ENCODE measurements at regions not wholly inside any gene's neighbourhood (a gene's known extent, or its start where the extent isn't known, plus 50 kb on each side); places are given as distances from the start of the nearest gene placed in this dataset.

- Mint-ChIP-seq H3K27me3 (peaks cover 46 to 74% of the 10 kb centered on the region in 2 donors), H3K4me1 (peaks cover 6 to 10% (median 7%) of the 10 kb centered on the region in 3 donors), H3K4me3 (no peak overlapping the region), H3K27ac (peak overlapping the region in 1 of 8 donors; percentile 35), H3K9me3 (no peaks in the 10 kb centered on the region), H3K36me3 (no peaks in the 10 kb centered on the region)
- Histone ChIP-seq H3K9me3 (ENCODE audit: low read length) (no peaks in the 10 kb centered on the region), H3K4me1 (ENCODE audit: insufficient read depth, low read length) (no peaks in the 10 kb centered on the region), H3K27me3 (ENCODE audit: insufficient read depth, low read length, poor library complexity, severe bottlenecking) (peaks cover 19% of the 10 kb centered on the region), H3K4me3 (ENCODE audit: low read length) (no peak overlapping the region), H3K27ac (ENCODE audit: low read depth, low read length) (no peak overlapping the region), H3K36me3 (ENCODE audit: insufficient read depth, low read length) (no peaks in the 10 kb centered on the region)
- CTCF ChIA-PET = no interaction called here
- POLR2A ChIA-PET = no interaction called here
- DNase-seq = no peak
Observed at GRCh38 chr6:41466437-41466990, 79.7 kb upstream of the FOXP4 start.

- ChIA-PET CTCF (no interaction called here), POLR2A (no interaction called here)
- peaks cover 48 to 78% of the 10 kb centered on the region in 2 donors for H3K27me3 Mint-ChIP-seq
- Histone ChIP-seq H3K4me3 (ENCODE audit: low read length) (no peak overlapping the region), H3K36me3 (ENCODE audit: insufficient read depth, low read length) (no peaks in the 10 kb centered on the region), H3K27me3 (ENCODE audit: insufficient read depth, low read length, poor library complexity, severe bottlenecking) (peaks cover 19% of the 10 kb centered on the region), H3K27ac (ENCODE audit: low read depth, low read length) (no peak overlapping the region), H3K9me3 (ENCODE audit: low read length) (no peaks in the 10 kb centered on the region), H3K4me1 (ENCODE audit: insufficient read depth, low read length) (no peaks in the 10 kb centered on the region)
- H3K36me3 Mint-ChIP-seq = no peaks in the 10 kb centered on the region
- no peak overlapping the region for H3K4me3 Mint-ChIP-seq
- no peak overlapping the region for H3K27ac Mint-ChIP-seq
- H3K9me3 Mint-ChIP-seq = no peaks in the 10 kb centered on the region
- H3K4me1 Mint-ChIP-seq = peaks cover 6 to 10% (median 7%) of the 10 kb centered on the region in 3 donors
- no peak for DNase-seq
Observed at GRCh38 chr6:41467061-41467460, 79.1 kb upstream of the FOXP4 start.

DNA sequence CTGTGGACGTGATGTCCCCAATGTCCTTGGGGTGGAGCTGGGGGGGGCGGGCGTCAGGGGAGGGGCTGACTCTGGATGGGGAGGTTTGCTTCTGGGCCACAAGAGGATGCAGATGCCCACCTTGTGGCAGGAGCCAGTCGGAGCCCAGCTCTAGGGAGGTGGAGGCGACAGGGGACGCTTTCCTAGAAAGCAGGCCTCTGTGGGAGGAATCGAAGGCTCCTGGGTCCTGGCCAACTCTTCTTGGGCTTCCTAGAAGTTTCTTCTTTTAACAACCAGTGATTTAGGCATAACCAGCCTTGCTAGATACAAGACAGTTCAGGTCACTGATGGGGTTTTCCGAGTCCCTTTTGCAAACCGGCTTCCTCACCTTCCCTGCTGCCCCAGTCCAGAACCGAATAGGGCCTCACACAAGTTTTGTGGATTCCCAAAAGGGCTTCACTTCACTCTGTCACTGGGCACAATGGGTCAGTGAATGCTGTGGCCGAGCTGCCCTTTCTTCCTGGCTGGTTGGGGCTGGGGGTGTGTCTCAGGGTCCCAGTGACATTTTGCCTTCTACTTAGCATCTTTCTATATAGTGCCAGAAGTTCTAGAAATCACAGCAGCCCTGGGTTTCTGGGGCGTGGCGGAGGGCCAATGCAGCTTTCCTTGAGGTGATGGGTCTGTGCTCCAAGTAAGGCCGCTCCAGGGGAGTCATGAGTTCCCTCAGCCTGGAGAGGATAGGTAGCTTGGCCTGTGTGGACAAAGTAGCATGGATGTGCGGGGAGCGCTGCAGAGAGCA lies 78.4 kb upstream of the FOXP4 start:
- POLR2A ChIA-PET = no interaction called here

GRCh38 chr6:41469156-41470028 lies 76.8 kb upstream of the FOXP4 start:
- Histone ChIP-seq H3K36me3 (ENCODE audit: insufficient read depth, low read length) (no peaks in the 10 kb centered on the region), H3K4me1 (ENCODE audit: insufficient read depth, low read length) (no peaks in the 10 kb centered on the region), H3K27me3 (ENCODE audit: insufficient read depth, low read length, poor library complexity, severe bottlenecking) (peaks cover 19% of the 10 kb centered on the region), H3K4me3 (ENCODE audit: low read length) (no peak overlapping the region), H3K9me3 (ENCODE audit: low read length) (no peaks in the 10 kb centered on the region), H3K27ac (ENCODE audit: low read depth, low read length) (no peak overlapping the region)
- H3K4me1 Mint-ChIP-seq = peaks cover 6 to 10% (median 7%) of the 10 kb centered on the region in 3 donors
- DNase-seq = no peak
- CTCF ChIA-PET = interaction anchor here (2.0 kb wide), 1 partner anchor 9 kb away, joined by 5 read pairs; no protein-coding TSS in a partner anchor
- POLR2A ChIA-PET = no interaction called here
- H3K27ac Mint-ChIP-seq = peak overlapping the region in 3 of 8 donors; percentile 5 to 77 (median 18)
- H3K4me3 Mint-ChIP-seq = peak overlapping the region; percentile 46 to 91 (median 72)
- no peaks in the 10 kb centered on the region for H3K36me3 Mint-ChIP-seq
- peaks cover 45 to 76% of the 10 kb centered on the region in 2 donors for H3K27me3 Mint-ChIP-seq
- H3K9me3 Mint-ChIP-seq = no peaks in the 10 kb centered on the region

More for the DNA sequence above, 78.4 kb upstream of the FOXP4 start:
- no peak for DNase-seq
- Mint-ChIP-seq H3K4me1 (peaks cover 6 to 10% (median 7%) of the 10 kb centered on the region in 3 donors), H3K4me3 (peak overlapping the region in 1 of 7 donors; percentile 27), H3K27me3 (peaks cover 51 to 85% of the 10 kb centered on the region in 2 donors), H3K27ac (no peak overlapping the region), H3K9me3 (no peaks in the 10 kb centered on the region), H3K36me3 (no peaks in the 10 kb centered on the region)
- Histone ChIP-seq H3K27me3 (ENCODE audit: insufficient read depth, low read length, poor library complexity, severe bottlenecking) (peaks cover 19% of the 10 kb centered on the region), H3K4me3 (ENCODE audit: low read length) (no peak overlapping the region), H3K9me3 (ENCODE audit: low read length) (no peaks in the 10 kb centered on the region), H3K27ac (ENCODE audit: low read depth, low read length) (no peak overlapping the region), H3K36me3 (ENCODE audit: insufficient read depth, low read length) (no peaks in the 10 kb centered on the region), H3K4me1 (ENCODE audit: insufficient read depth, low read length) (no peaks in the 10 kb centered on the region)
- CTCF ChIA-PET = no interaction called here

GRCh38 chr6:41470029-41470330 lies 76.2 kb upstream of the FOXP4 start:
- H3K27me3 ChIP-seq (ENCODE audit: insufficient read depth, low read length, poor library complexity, severe bottlenecking) = peaks cover 19% of the 10 kb centered on the region
- Mint-ChIP-seq H3K36me3 (no peaks in the 10 kb centered on the region), H3K4me3 (peak overlapping the region; percentile 46 to 91 (median 72)), H3K4me1 (peaks cover 6 to 10% (median 7%) of the 10 kb centered on the region in 3 donors), H3K9me3 (no peaks in the 10 kb centered on the region), H3K27ac (peak overlapping the region in 2 of 8 donors; percentile 5 to 74), H3K27me3 (peaks cover 42 to 75% of the 10 kb centered on the region in 2 donors)
- CTCF ChIA-PET = interaction anchor here (0.7 to 2.0 kb wide), 2 partner anchors 10 to 12 kb away, joined by 3 to 5 read pairs; no protein-coding TSS in a partner anchor
- POLR2A ChIA-PET = no interaction called here
- no peak overlapping the region for H3K4me3 ChIP-seq (ENCODE audit: low read length)
- DNase-seq = peak in 1 of 5 donors; percentile 16
- H3K4me1 ChIP-seq (ENCODE audit: insufficient read depth, low read length) = no peaks in the 10 kb centered on the region
- H3K36me3 ChIP-seq (ENCODE audit: insufficient read depth, low read length) = no peaks in the 10 kb centered on the region
- no peaks in the 10 kb centered on the region for H3K9me3 ChIP-seq (ENCODE audit: low read length)
- no peak overlapping the region for H3K27ac ChIP-seq (ENCODE audit: low read depth, low read length)

GRCh38 chr6:41470331-41471063 lies 75.7 kb upstream of the FOXP4 start:
- Histone ChIP-seq H3K9me3 (ENCODE audit: low read length) (no peaks in the 10 kb centered on the region), H3K27me3 (ENCODE audit: insufficient read depth, low read length, poor library complexity, severe bottlenecking) (peaks cover 19% of the 10 kb centered on the region), H3K27ac (ENCODE audit: low read depth, low read length) (no peak overlapping the region), H3K4me1 (ENCODE audit: insufficient read depth, low read length) (no peaks in the 10 kb centered on the region), H3K36me3 (ENCODE audit: insufficient read depth, low read length) (no peaks in the 10 kb centered on the region), H3K4me3 (ENCODE audit: low read length) (no peak overlapping the region)
- ChIA-PET POLR2A (no interaction called here), CTCF (interaction anchor here (0.7 to 2.0 kb wide), 2 partner anchors 11 to 12 kb away, joined by 3 to 5 read pairs; no protein-coding TSS in a partner anchor)
- Mint-ChIP-seq H3K9me3 (no peaks in the 10 kb centered on the region), H3K4me3 (peak overlapping the region; percentile 11 to 91 (median 61)), H3K27ac (peak overlapping the region in 1 of 8 donors; percentile 74), H3K36me3 (no peaks in the 10 kb centered on the region), H3K4me1 (peaks cover 6 to 10% (median 7%) of the 10 kb centered on the region in 3 donors), H3K27me3 (peaks cover 39 to 75% of the 10 kb centered on the region in 2 donors)
- DNase-seq = no peak

GRCh38 chr6:41471064-41471895 lies 74.9 kb upstream of the FOXP4 start:
- Mint-ChIP-seq H3K4me1 (peaks cover 6 to 10% (median 7%) of the 10 kb centered on the region in 3 donors), H3K4me3 (peak overlapping the region in 3 of 7 donors; percentile 11 to 23 (median 13)), H3K9me3 (no peaks in the 10 kb centered on the region), H3K27ac (no peak overlapping the region), H3K27me3 (peaks cover 39 to 72% of the 10 kb centered on the region in 2 donors), H3K36me3 (no peaks in the 10 kb centered on the region)
- Histone ChIP-seq H3K36me3 (ENCODE audit: insufficient read depth, low read length) (no peaks in the 10 kb centered on the region), H3K27me3 (ENCODE audit: insufficient read depth, low read length, poor library complexity, severe bottlenecking) (peaks cover 19% of the 10 kb centered on the region), H3K9me3 (ENCODE audit: low read length) (no peaks in the 10 kb centered on the region), H3K4me1 (ENCODE audit: insufficient read depth, low read length) (no peaks in the 10 kb centered on the region), H3K4me3 (ENCODE audit: low read length) (no peak overlapping the region), H3K27ac (ENCODE audit: low read depth, low read length) (no peak overlapping the region)
- CTCF ChIA-PET = interaction anchor here (2.0 kb wide), 1 partner anchor 11 kb away, joined by 5 read pairs; no protein-coding TSS in a partner anchor
- no peak for DNase-seq
- POLR2A ChIA-PET = no interaction called here
